CD14-positive monocyte (primary cell): ENCODE measurements at regions not wholly inside any gene's neighbourhood (a gene's known extent, or its start where the extent isn't known, plus 50 kb on each side); places are given as distances from the start of the nearest gene placed in this dataset.

Source experiments
- DNase-seq, 3 donors: peaks; one replicate each; pipeline ENCODE4 v3.0.0-alpha.2; 2011 to 2022
- H2AFZ ChIP-seq: 2 replicates; pipeline ENCODE4 v1.6.0; 2012; ENCODE audit warnings: mild to moderate bottlenecking, low read depth, low read length, inconsistent platforms; ENCODE audit not compliant: insufficient read depth, poor library complexity, severe bottlenecking
- H3K27ac ChIP-seq, 2 donors: 1 replicate in 1 of 2; 2 replicates in 1 of 2; pipeline ENCODE4 v1.5.1; 2012 to 2013; ENCODE audit warnings: low read length in 2 of 2, control low read depth in 1 of 2, inconsistent platforms in 1 of 2, low read depth in 1 of 2, mild to moderate bottlenecking in 1 of 2
- H3K27me3 ChIP-seq, 2 donors: one replicate each; pipeline versions ENCODE4 v1.6.0 to v1.6.1; 2011 to 2013; ENCODE audit warnings: low read length in 2 of 2; ENCODE audit not compliant: control insufficient read depth in 2 of 2, insufficient read depth in 2 of 2
- H3K36me3 ChIP-seq, 2 donors: replicated peaks in 1 of 2; 1 replicate in 1 of 2; 2 replicates in 1 of 2; pipeline versions ENCODE4 v1.5.1 to v1.6.1; 2012 to 2013; ENCODE audit warnings: low read length in 2 of 2, control low read depth in 1 of 2, inconsistent platforms in 1 of 2, mild to moderate bottlenecking in 1 of 2; ENCODE audit not compliant: insufficient read depth in 2 of 2, control insufficient read depth in 1 of 2
- H3K4me1 ChIP-seq, 2 donors: 1 replicate in 1 of 2; 2 replicates in 1 of 2; pipeline versions ENCODE4 v1.5.1 to v1.6.1; 2012 to 2013; ENCODE audit warnings: low read length in 2 of 2, control low read depth in 1 of 2, inconsistent platforms in 1 of 2, mild to moderate bottlenecking in 1 of 2, moderate library complexity in 1 of 2; ENCODE audit not compliant: insufficient read depth in 2 of 2, control insufficient read depth in 1 of 2
- H3K4me2 ChIP-seq: replicated peaks from 2 replicates; pipeline ENCODE3; 2012; ENCODE audit warnings: low read length, moderate library complexity, mild to moderate bottlenecking; ENCODE audit not compliant: poor library complexity, severe bottlenecking; ENCODE audit errors: extremely low read depth
- H3K4me3 ChIP-seq, 3 experiments: fragments of 200-600 bp in 1 of 3; sonication (generic) in 1 of 3; replicated peaks in 1 of 3; 1 replicate in 2 of 3; 2 replicates in 1 of 3; pipeline ENCODE4 v1.5.1; 2011 to 2013; ENCODE audit warnings: low read length in 3 of 3, mild to moderate bottlenecking in 3 of 3, control low read depth in 2 of 3, low read depth in 2 of 3, inconsistent platforms in 1 of 3, moderate library complexity in 1 of 3
- H3K79me2 ChIP-seq: 2 replicates; pipeline ENCODE4 v1.6.0; 2012; ENCODE audit warnings: mild to moderate bottlenecking, control low read depth, inconsistent platforms, low read length, moderate library complexity; ENCODE audit not compliant: insufficient read depth
- H3K9ac ChIP-seq: 2 replicates; pipeline ENCODE4 v1.6.0; 2017; ENCODE audit warnings: low read length, mild to moderate bottlenecking; ENCODE audit not compliant: insufficient read depth, poor library complexity, severe bottlenecking
- H3K9me3 ChIP-seq, 2 donors: replicated peaks in 1 of 2; 1 replicate in 1 of 2; 2 replicates in 1 of 2; pipeline versions ENCODE4 v1.5.1 to v1.6.1; 2012 to 2013; ENCODE audit warnings: low read length in 2 of 2, control low read depth in 1 of 2; ENCODE audit not compliant: control insufficient read depth in 1 of 2, insufficient read depth in 1 of 2
- H4K20me1 ChIP-seq: 2 replicates; pipeline ENCODE4 v1.6.0; 2012; ENCODE audit warnings: mild to moderate bottlenecking, low read length, control low read depth, moderate library complexity; ENCODE audit not compliant: insufficient read depth
- H3K27ac Mint-ChIP-seq, 7 donors: one replicate each; pipeline ENCODE4 v1.8.0; 2020; ENCODE audit warnings: mild to moderate bottlenecking in 7 of 7, mixed read lengths in 7 of 7, moderate library complexity in 6 of 7, inconsistent platforms in 2 of 7
- H3K27me3 Mint-ChIP-seq, 3 donors: one replicate each; pipeline ENCODE4 v1.8.0; 2021 to 2022; ENCODE audit warnings: low read depth in 3 of 3, mild to moderate bottlenecking in 3 of 3, mixed read lengths in 3 of 3, moderate library complexity in 3 of 3, inconsistent platforms in 1 of 3
- H3K36me3 Mint-ChIP-seq, 2 donors: one replicate each; pipeline ENCODE4 v1.8.0; 2020; ENCODE audit warnings: mixed read lengths in 2 of 2, inconsistent platforms in 1 of 2, mild to moderate bottlenecking in 1 of 2
- H3K4me1 Mint-ChIP-seq: one replicate; pipeline ENCODE4 v1.8.0; 2020; ENCODE audit warnings: mild to moderate bottlenecking, mixed read lengths
- H3K4me3 Mint-ChIP-seq, 2 donors: one replicate each; pipeline ENCODE4 v1.8.0; 2020; ENCODE audit warnings: mild to moderate bottlenecking in 2 of 2, mixed read lengths in 2 of 2, moderate library complexity in 1 of 2
- H3K9me3 Mint-ChIP-seq, 7 donors: one replicate each; pipeline ENCODE4 v1.8.0; 2020 to 2022; ENCODE audit warnings: mixed read lengths in 7 of 7, mild to moderate bottlenecking in 6 of 7, moderate library complexity in 6 of 7, inconsistent platforms in 2 of 7
- CTCF ChIP-seq: fragments of 200-600 bp; IDR thresholded peaks from one replicate; pipeline ENCODE4 v1.8.0; 2022; ENCODE audit warnings: antibody characterized with exemption, mild to moderate bottlenecking
- WGBS: methylation state at CpG from one replicate; pipeline ENCODE4 v1.1.5; 2013; ENCODE audit warnings: missing lambda C conversion rate; ENCODE audit not compliant: insufficient coverage; 5-methylcytosine and 5-hydroxymethylcytosine counted together
- intact Hi-C, 2 donors: fragments of 100-400 bp; cut with micrococcal nuclease; formaldehyde crosslinking; loops; one replicate each; pipeline versions ENCODE4 v1.15.0 to v1.15.1; 2023

- no peak overlapping the region for H3K27ac ChIP-seq
- no peak for TF ChIP-seq CTCF
- H3K4me3 Mint-ChIP-seq = no peak overlapping the region
- WGBS = 83% methylated on average over 1 of the region's 1 CpG
- no peak overlapping the region for H2AFZ ChIP-seq
- H3K9ac ChIP-seq = no peak overlapping the region
- peaks cover 54 to 67% of the 10 kb centered on the region in 2 donors for H3K4me1 ChIP-seq
- H3K36me3 ChIP-seq = no peaks in the 10 kb centered on the region
- H4K20me1 ChIP-seq = no peaks in the 10 kb centered on the region
- intact Hi-C loops = no loop called here
- H3K27me3 ChIP-seq = no peaks in the 10 kb centered on the region
- peaks cover 61% of the 10 kb centered on the region for H3K4me1 Mint-ChIP-seq
- H3K4me3 ChIP-seq = no peak overlapping the region
- peaks cover 0 to 11% (median 5%) of the 10 kb centered on the region in 7 donors for H3K9me3 Mint-ChIP-seq
- H3K4me2 ChIP-seq = no peak overlapping the region
- peaks cover 0 to 2% (median 0%) of the 10 kb centered on the region in 3 donors for H3K27me3 Mint-ChIP-seq
- no peak for DNase-seq
- H3K27ac Mint-ChIP-seq = no peak overlapping the region
- peaks cover 0 to 2% of the 10 kb centered on the region in 2 donors for H3K9me3 ChIP-seq
- no peaks in the 10 kb centered on the region for H3K36me3 Mint-ChIP-seq
- H3K79me2 ChIP-seq = no peaks in the 10 kb centered on the region
Observed at GRCh38 chr10:88094795-88095194, 231.4 kb downstream of the PTEN start.

DNA sequence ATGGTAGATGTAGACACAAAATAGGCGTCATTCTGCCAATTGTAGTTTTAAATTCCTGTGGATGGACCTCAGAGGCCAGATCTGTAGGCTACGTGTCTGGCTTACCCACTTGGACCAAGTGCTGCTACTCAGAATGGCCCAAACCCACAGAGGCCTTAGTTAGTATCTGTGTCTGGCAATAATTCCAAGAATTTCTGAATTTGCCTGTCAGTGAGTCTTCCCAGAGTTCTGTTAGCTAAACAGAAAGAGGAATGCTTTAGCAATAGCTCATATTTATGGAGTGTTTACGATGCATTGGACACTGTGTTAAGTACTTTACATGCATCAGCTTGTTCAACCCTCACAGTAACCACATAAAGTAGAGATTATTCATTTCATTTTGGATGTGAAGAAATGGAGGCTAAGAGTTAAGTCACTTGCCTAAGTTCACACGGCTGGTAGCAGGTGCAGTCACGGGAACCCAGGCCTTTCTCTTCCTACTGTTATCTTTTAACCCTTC lies 231.8 kb downstream of the PTEN start:
- Histone ChIP-seq H3K4me3 (no peak overlapping the region), H2AFZ (no peak overlapping the region), H4K20me1 (no peaks in the 10 kb centered on the region), H3K36me3 (no peaks in the 10 kb centered on the region), H3K79me2 (no peaks in the 10 kb centered on the region), H3K9ac (no peak overlapping the region), H3K9me3 (peaks cover 0 to 2% of the 10 kb centered on the region in 2 donors), H3K27me3 (no peaks in the 10 kb centered on the region), H3K27ac (no peak overlapping the region), H3K4me2 (no peak overlapping the region), H3K4me1 (peaks cover 49 to 63% of the 10 kb centered on the region in 2 donors)
- Mint-ChIP-seq H3K9me3 (peaks cover 0 to 11% (median 5%) of the 10 kb centered on the region in 7 donors), H3K36me3 (no peaks in the 10 kb centered on the region), H3K4me3 (no peak overlapping the region), H3K27me3 (peaks cover 0 to 2% (median 0%) of the 10 kb centered on the region in 3 donors), H3K4me1 (peaks cover 57% of the 10 kb centered on the region), H3K27ac (no peak overlapping the region)
- DNase-seq = no peak
- TF ChIP-seq CTCF = no peak
- 100% methylated on average over 1 of the region's 5 CpGs for WGBS
- intact Hi-C loops = no loop called here
